ENCODE measurements at regions not wholly inside any gene's neighbourhood (a gene's known extent, or its start where the extent isn't known, plus 50 kb on each side); places are given as distances from the start of the nearest gene placed in this dataset.

GRCh38 chr20:7022597-7022996, 255.1 kb downstream of the BMP2 start:
- no peak overlapping the region for H3K4me2 ChIP-seq
- DNase-seq (ENCODE audit: low spot score) (peak; percentile 4), ATAC-seq (no peak)
- H2AFZ ChIP-seq = no peak overlapping the region
- H3F3A ChIP-seq (replicated peaks; ENCODE audit: low read depth) = no peaks in the 10 kb centered on the region
- H3K4me1 Mint-ChIP-seq = peaks cover 2% of the 10 kb centered on the region; the same call in 1 of the 3 replicates
- H3K36me3 Mint-ChIP-seq (ENCODE audit: low read depth) = peaks cover 21% of the 10 kb centered on the region; the same call in 2 of the 3 replicates
- no peak overlapping the region for H3K4me3 ChIP-seq
- no peaks in the 10 kb centered on the region; the same call in 1 of the 2 replicates for H3K36me3 ChIP-seq (ENCODE audit: insufficient read depth)
- peaks cover 33% of the 10 kb centered on the region for H3K9me3 Mint-ChIP-seq
- no peaks in the 10 kb centered on the region for H3K27me3 ChIP-seq (ENCODE audit: insufficient read depth)
- no peak overlapping the region for H3K27ac ChIP-seq (ENCODE audit: low read depth)
- H3K79me2 ChIP-seq (replicated peaks; ENCODE audit: insufficient read depth) = no peaks in the 10 kb centered on the region
- TF ChIP-seq ETS1 (IDR thresholded peaks at IDR 0.05) = no peak
- no peak for TF ChIP-seq POLR2AphosphoS5 (IDR thresholded peaks at IDR 0.05; ENCODE audit: low read depth)
- no peak for TF ChIP-seq ZNF114 (CRISPR knock-in tag; IDR thresholded peaks at IDR 0.05)
- TF ChIP-seq CTCF (conservative IDR thresholded peaks at IDR 0.05; ENCODE audit: low read depth in 2 of 2) = no peak
- H3K4me1 ChIP-seq (ENCODE audit: insufficient read depth) = no peaks in the 10 kb centered on the region
- no peaks in the 10 kb centered on the region for H3K27me3 Mint-ChIP-seq (ENCODE audit: insufficient read depth, low read depth, poor library complexity)
- peaks cover 13% of the 10 kb centered on the region; the same call in 1 of the 2 replicates for H3K9me2 ChIP-seq (ENCODE audit: insufficient read depth)
- H4K20me1 ChIP-seq (replicated peaks; ENCODE audit: insufficient read depth) = no peaks in the 10 kb centered on the region
- H3K4me3 Mint-ChIP-seq = no peak overlapping the region
- H3K27ac Mint-ChIP-seq = no peak overlapping the region

GRCh38 chr20:7025635-7026034, 258.1 kb downstream of the BMP2 start:
- H3K27ac ChIP-seq (ENCODE audit: low read depth) = no peak overlapping the region
- peaks cover 21% of the 10 kb centered on the region; the same call in 2 of the 3 replicates for H3K36me3 Mint-ChIP-seq (ENCODE audit: low read depth)
- TF ChIP-seq JUNB (IDR thresholded peaks at IDR 0.05; ENCODE audit: unreplicated experiment) (no peak), EZH2 (IDR thresholded peaks at IDR 0.05; ENCODE audit: low read depth, unreplicated experiment) (no peak), ETS1 (IDR thresholded peaks at IDR 0.05) (no peak), CREB1 (CRISPR knock-in tag; IDR thresholded peaks at IDR 0.05; ENCODE audit: low read depth) (no peak), CTCF (conservative IDR thresholded peaks at IDR 0.05; ENCODE audit: low read depth in 2 of 2) (no peak), ZNF114 (CRISPR knock-in tag; IDR thresholded peaks at IDR 0.05) (no peak), NANOG (IDR thresholded peaks at IDR 0.05; ENCODE audit: borderline replicate concordance) (no peak), EZH2phosphoT487 (IDR thresholded peaks at IDR 0.05; ENCODE audit: unreplicated experiment) (no peak), STAT1 (IDR thresholded peaks at IDR 0.05; ENCODE audit: unreplicated experiment) (no peak), REST (IDR thresholded peaks at IDR 0.05; ENCODE audit: unreplicated experiment) (no peak)

More at GRCh38 chr20:7025635-7026034, 258.1 kb downstream of the BMP2 start:
- Histone ChIP-seq H2AFZ (peak overlapping the region; percentile 43; the same call in 1 of the 2 replicates), H3K9me2 (ENCODE audit: insufficient read depth) (peaks cover 13% of the 10 kb centered on the region; the same call in 1 of the 2 replicates), H3K4me3 (no peak overlapping the region), H3K4me2 (no peak overlapping the region), H3K36me3 (ENCODE audit: insufficient read depth) (no peaks in the 10 kb centered on the region; the same call in 1 of the 2 replicates), H3K27me3 (ENCODE audit: insufficient read depth) (no peaks in the 10 kb centered on the region), H3F3A (replicated peaks; ENCODE audit: low read depth) (no peaks in the 10 kb centered on the region), H3K4me1 (ENCODE audit: insufficient read depth) (no peaks in the 10 kb centered on the region), H3K79me2 (replicated peaks; ENCODE audit: insufficient read depth) (no peaks in the 10 kb centered on the region), H4K20me1 (replicated peaks; ENCODE audit: insufficient read depth) (no peaks in the 10 kb centered on the region)
- Mint-ChIP-seq H3K9me3 (peaks cover 33% of the 10 kb centered on the region), H3K27me3 (ENCODE audit: insufficient read depth, low read depth, poor library complexity) (no peaks in the 10 kb centered on the region), H3K4me1 (peaks cover 2% of the 10 kb centered on the region; the same call in 1 of the 3 replicates), H3K4me3 (no peak overlapping the region), H3K27ac (no peak overlapping the region)
- DNase-seq (ENCODE audit: low spot score) = no peak
- ATAC-seq = no peak

All from GM23338 (cell line).